ENCODE measurements at regions not wholly inside any gene's neighbourhood (a gene's known extent, or its start where the extent isn't known, plus 50 kb on each side); places are given as distances from the start of the nearest gene placed in this dataset.

DNA sequence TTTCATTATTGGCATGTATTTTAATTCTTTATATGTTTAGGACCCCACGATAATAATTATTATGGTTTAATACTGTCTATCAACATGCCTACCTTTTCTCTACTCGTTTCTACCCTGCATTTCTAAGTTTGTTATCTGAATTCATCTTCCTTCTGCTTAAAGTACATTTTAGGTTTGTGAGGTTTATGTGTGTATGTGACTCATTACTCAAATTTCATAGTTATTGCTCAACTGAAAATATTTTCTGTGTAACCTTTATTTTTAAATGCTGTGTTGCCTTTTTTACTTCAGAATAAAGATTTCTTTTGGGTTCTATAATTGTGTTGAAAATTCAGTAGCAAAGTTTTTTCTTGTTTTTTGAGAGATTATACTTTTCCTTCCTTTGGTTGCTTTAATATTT is 933.9 kb upstream of the LRRTM1 start:
- Mint-ChIP-seq H3K36me3 (no peaks in the 10 kb centered on the region), H3K4me3 (no peak overlapping the region), H3K27me3 (no peaks in the 10 kb centered on the region), H3K9me3 (no peaks in the 10 kb centered on the region), H3K4me1 (no peaks in the 10 kb centered on the region), H3K27ac (no peak overlapping the region)
- ATAC-seq (ENCODE audit: low read depth) (no peak), DNase-seq (no peak)
- POLR2A ChIA-PET: no interaction called here

DNA sequence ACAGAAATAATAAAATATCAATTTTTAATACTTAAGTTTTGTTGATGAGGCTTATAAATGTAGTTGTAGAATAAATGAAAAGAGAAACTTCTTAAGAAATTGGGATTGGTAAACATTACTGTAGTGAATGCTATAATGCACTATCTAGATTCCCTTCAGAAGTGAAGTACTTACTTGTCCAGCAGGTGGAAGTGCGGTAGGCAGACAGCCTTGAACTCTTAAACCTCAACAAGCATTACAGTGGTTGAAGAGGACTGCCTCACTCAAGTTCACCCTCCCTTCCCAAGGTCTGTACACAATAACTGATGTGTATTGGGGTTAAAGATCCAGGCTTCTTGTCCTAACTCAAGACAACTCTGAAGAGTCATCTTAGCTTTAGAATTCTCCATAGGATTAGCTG is 931.0 kb upstream of the LRRTM1 start:
- ATAC-seq (ENCODE audit: low read depth) (no peak), DNase-seq (no peak)
- Mint-ChIP-seq H3K4me1 (no peaks in the 10 kb centered on the region), H3K27me3 (no peaks in the 10 kb centered on the region), H3K4me3 (no peak overlapping the region), H3K9me3 (no peaks in the 10 kb centered on the region), H3K36me3 (no peaks in the 10 kb centered on the region), H3K27ac (no peak overlapping the region)
- POLR2A ChIA-PET: no interaction called here

DNA sequence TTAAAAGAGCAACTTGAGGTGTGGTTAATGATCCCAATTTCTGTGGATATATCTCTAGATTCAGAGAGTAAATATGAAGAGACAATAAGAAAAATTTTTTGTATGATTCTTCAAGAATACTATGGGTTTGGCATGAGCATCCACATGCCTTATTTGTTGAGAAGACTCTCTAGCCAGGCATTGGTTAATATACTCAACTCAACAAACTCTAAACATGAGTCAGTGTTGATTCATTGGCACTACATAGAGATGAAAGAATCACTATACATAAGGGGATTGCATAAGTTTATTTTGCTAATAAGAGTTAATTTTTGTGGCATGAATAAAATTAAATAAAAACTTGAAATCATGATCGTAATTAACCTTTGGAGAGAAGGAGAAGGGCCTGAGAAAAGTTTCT is 930.2 kb upstream of the LRRTM1 start:
- H3K9me3 Mint-ChIP-seq: no peaks in the 10 kb centered on the region
- no peaks in the 10 kb centered on the region for H3K27me3 Mint-ChIP-seq
- ATAC-seq (ENCODE audit: low read depth): no peak
- no peaks in the 10 kb centered on the region for H3K36me3 Mint-ChIP-seq
- no peak overlapping the region for H3K27ac Mint-ChIP-seq
- H3K4me1 Mint-ChIP-seq: no peaks in the 10 kb centered on the region
- DNase-seq: no peak
- POLR2A ChIA-PET: no interaction called here
- H3K4me3 Mint-ChIP-seq: no peak overlapping the region

DNA sequence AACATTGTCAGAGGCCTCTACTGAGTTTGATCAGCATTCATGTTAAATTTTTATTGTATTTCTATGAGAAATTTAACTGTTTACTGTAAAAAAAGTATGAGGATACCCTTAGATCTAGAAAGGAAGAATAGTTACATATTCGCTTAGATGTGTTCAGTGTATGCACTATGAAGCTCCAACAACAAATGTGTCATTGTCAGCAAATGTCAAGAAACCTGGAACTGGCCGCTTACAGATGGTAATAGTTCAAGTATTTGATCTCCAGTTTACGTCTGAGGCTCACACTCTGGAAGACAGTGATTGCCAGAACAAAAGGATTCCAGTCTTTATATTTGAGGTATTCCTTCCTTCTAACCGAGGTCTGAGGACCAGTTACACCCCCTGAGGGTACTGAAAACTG is 921.2 kb upstream of the LRRTM1 start:
- Mint-ChIP-seq H3K27me3 (no peaks in the 10 kb centered on the region), H3K36me3 (no peaks in the 10 kb centered on the region), H3K4me1 (no peaks in the 10 kb centered on the region), H3K27ac (no peak overlapping the region), H3K4me3 (no peak overlapping the region), H3K9me3 (peaks cover 2% of the 10 kb centered on the region)
- DNase-seq: no peak
- POLR2A ChIA-PET: no interaction called here
- no peak for ATAC-seq (ENCODE audit: low read depth)

DNA sequence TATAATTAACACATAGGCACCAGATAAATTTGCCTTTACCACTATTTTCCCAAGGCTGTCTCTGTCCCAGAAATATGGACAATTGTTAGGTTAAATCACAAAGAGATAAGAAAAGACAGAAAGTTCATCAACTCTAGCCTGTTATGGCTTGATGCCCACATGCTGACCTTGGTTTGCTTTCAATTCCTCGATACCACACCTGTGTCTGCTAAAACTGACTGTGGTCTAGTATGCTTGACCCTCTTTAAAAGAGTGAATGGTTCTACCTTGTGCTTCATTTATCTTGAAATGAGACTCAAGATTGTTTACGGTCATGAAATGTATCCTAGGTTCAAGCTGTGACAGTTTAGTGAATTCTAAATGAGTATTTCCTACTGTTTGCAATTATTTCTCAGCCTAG is 909.0 kb upstream of the LRRTM1 start:
- ATAC-seq (ENCODE audit: low read depth): no peak
- POLR2A ChIA-PET: no interaction called here
- H3K9me3 Mint-ChIP-seq: peaks cover 11% of the 10 kb centered on the region
- no peaks in the 10 kb centered on the region for H3K4me1 Mint-ChIP-seq
- no peak for DNase-seq
- H3K27me3 Mint-ChIP-seq: no peaks in the 10 kb centered on the region
- no peaks in the 10 kb centered on the region for H3K36me3 Mint-ChIP-seq
- H3K4me3 Mint-ChIP-seq: no peak overlapping the region
- no peak overlapping the region for H3K27ac Mint-ChIP-seq

DNA sequence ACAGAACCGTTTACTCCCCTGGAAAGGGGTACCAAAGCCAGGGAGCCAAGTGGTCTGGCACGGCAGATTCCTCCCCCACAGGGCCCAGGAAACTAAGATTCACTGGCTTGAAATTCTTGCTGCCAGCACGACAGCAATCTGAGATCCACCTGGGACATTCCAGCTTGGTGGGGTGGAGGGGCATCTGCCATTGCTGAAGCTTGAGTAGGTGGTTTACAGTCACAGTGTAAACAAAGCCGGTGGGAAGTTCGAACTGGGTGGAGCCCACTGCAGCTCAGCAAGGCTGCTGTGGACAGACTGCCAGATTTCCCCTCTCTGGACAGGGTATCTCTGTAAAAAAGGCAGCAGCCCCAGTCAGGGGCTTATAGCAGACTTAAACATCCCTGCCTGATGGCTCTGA is 901.7 kb upstream of the LRRTM1 start:
- H3K27ac Mint-ChIP-seq: no peak overlapping the region
- no peaks in the 10 kb centered on the region for H3K27me3 Mint-ChIP-seq
- POLR2A ChIA-PET: no interaction called here
- H3K9me3 Mint-ChIP-seq: peaks cover 12% of the 10 kb centered on the region
- no peak overlapping the region for H3K4me3 Mint-ChIP-seq
- no peaks in the 10 kb centered on the region for H3K4me1 Mint-ChIP-seq
- DNase-seq (no peak), ATAC-seq (ENCODE audit: low read depth) (no peak)
- no peaks in the 10 kb centered on the region for H3K36me3 Mint-ChIP-seq

DNA sequence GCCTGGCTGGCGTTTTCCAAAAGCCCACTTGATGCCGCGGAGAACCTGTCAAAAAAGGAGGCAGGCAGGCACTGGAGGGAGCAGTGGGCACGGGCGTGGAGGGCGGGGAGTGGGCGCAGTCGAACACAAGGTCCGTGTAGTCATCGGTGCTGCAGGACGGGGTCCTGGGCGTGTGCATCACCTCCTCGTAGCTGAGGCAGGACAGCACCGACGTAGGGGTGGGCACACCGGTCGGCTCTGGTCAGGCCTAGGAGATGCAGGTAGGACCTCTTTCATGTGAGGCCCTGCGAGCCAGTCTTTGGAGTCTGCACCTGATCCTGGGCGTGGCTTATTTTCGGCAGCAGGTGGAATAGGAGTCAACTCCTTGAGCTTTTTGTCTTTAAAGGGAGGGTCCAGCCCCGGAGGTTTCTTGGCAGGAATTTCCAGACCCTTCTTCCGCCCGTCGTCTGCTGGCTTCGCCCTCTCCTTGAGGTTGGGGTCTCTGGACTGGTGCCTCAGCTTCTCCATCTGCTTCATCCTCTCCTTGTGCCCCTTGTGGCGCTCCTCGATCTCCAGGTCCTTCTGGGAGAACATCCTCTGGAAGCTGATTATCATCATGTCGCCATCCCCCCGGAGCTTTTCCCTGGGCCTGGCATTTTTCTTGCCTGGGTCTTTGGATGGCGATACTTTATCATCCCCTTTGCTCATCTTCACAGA is 892.5 kb upstream of the LRRTM1 start:
- no peaks in the 10 kb centered on the region for H3K27me3 Mint-ChIP-seq
- no peaks in the 10 kb centered on the region for H3K36me3 Mint-ChIP-seq
- POLR2A ChIA-PET: no interaction called here
- H3K4me1 Mint-ChIP-seq: no peaks in the 10 kb centered on the region
- peaks cover under 1% of the 10 kb centered on the region for H3K9me3 Mint-ChIP-seq
- ATAC-seq (ENCODE audit: low read depth) (no peak), DNase-seq (no peak)
- no peak overlapping the region for H3K4me3 Mint-ChIP-seq
- H3K27ac Mint-ChIP-seq: no peak overlapping the region

DNA sequence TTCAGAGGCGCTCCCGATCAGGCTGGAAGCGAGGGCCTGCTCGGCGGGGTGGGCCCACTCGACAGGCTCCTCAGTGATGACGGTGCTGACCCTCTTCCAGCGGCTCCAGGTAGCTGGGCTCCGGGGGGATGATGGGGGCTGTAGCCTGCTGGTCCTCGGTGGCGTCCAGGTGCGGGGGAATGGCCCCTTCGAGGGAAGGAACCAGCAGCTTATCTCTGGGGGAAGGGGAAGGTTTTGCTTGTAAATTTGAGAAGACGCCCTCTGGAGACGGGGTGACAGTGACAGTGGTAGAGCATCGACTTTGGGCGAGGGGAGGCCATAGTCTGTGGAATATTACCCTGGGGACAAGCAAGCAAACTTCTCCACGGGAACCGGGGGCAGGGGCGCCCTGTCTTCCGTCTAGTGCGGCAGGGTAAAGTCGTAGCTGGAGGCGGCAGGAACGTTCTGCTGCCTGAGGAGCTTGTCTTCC is 891.9 kb upstream of the LRRTM1 start:
- no peak overlapping the region for H3K4me3 Mint-ChIP-seq
- DNase-seq (no peak), ATAC-seq (ENCODE audit: low read depth) (no peak)
- H3K27ac Mint-ChIP-seq: no peak overlapping the region
- no peaks in the 10 kb centered on the region for H3K36me3 Mint-ChIP-seq
- no peaks in the 10 kb centered on the region for H3K4me1 Mint-ChIP-seq
- peaks cover 2% of the 10 kb centered on the region for H3K9me3 Mint-ChIP-seq
- POLR2A ChIA-PET: no interaction called here
- H3K27me3 Mint-ChIP-seq: no peaks in the 10 kb centered on the region

DNA sequence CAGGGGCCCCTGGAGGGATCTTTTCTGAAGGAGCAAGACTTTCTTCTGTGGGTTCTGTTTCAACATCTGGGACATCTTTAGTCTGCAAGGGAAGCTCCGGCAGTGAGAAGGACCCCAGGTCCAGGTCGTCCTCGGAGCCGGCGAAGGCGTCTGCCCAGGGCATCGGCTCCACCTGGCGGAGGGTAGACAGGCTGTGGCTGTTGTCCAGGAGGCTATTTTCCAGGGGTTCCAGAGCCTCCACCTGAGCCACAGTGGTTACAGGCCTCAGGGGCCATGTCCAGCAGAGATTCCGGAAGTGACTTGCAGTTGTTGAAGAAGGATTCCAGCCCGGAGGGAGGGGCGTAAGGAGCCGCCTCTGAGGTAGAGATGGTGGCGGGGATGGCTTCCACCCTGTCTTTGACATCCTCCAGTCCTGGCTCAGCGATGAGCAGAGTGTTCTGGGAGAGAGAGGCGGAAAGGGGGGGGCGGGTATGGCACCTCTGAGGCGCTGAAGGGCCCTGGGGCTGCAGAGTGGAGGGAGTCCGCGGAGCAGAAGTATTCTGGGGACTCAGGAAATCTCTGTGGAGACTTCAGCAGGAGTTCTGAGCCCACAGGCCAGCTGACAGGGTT is 891.3 kb upstream of the LRRTM1 start:
- Mint-ChIP-seq H3K9me3 (peaks cover 2% of the 10 kb centered on the region), H3K4me3 (no peak overlapping the region), H3K36me3 (no peaks in the 10 kb centered on the region), H3K4me1 (no peaks in the 10 kb centered on the region), H3K27ac (no peak overlapping the region), H3K27me3 (no peaks in the 10 kb centered on the region)
- no peak for ATAC-seq (ENCODE audit: low read depth)
- POLR2A ChIA-PET: no interaction called here
- no peak for DNase-seq

DNA sequence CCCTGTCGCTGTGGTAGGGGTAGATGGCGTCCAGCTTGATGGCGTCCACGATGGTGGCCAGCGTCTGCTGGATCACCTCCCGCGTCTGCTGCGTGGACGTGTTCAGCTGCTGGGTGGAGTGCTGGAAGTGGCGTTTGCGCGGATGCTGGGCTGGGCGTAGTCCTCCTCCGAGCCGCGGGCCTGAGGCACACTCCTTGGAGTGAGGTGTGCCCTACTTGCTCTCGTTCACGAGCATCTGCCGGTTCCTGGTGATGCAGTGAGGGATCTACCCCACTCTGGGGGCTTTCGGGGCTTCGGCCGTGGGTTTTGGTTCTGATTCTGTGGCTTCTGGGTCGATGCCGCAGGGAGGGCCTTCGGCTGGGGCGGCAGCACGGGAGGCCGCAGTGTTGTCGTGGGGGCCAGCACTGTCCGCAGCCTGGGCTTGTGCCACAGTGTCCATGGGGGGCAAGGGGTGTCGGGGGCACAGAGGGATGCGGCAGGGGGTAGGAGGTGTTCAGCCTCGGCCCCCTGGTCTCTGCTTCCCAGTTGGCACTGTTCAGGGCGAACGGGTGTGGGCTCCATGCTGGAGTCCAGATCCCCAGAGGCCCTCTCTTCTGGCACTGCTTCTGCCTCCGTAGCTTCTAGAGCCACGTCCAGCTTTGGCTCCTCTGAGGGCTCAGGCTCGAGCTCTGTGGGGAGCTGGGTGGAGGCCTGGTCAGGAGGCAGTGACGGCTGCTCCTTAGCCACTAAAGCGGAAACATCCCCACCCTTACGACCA is 890.6 kb upstream of the LRRTM1 start:
- ATAC-seq (ENCODE audit: low read depth) (no peak), DNase-seq (no peak)
- POLR2A ChIA-PET: no interaction called here
- Mint-ChIP-seq H3K9me3 (peaks cover 4% of the 10 kb centered on the region), H3K36me3 (no peaks in the 10 kb centered on the region), H3K4me3 (no peak overlapping the region), H3K4me1 (no peaks in the 10 kb centered on the region), H3K27me3 (no peaks in the 10 kb centered on the region), H3K27ac (no peak overlapping the region)

DNA sequence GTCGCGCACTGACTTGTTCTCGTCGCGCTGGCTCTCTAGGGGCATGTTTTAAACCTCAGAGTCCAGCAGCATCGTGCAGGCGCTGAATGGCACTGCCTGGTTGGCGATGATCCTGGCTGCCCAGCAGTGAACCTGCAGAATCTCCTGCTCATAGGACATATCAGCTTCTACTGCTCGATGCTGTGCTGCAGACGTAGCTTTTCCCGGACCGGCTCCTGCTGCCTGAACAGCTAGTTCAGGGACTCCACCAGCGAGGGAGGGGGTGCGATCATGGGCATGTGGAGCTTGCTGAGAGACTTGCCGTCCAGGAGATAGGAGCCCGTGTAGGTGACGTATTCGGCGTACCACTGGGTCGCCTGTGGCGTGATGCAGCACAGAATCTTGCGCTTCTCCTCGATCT is 890.0 kb upstream of the LRRTM1 start:
- DNase-seq (no peak), ATAC-seq (ENCODE audit: low read depth) (no peak)
- H3K4me3 Mint-ChIP-seq: no peak overlapping the region
- H3K27me3 Mint-ChIP-seq: no peaks in the 10 kb centered on the region
- H3K27ac Mint-ChIP-seq: no peak overlapping the region
- H3K4me1 Mint-ChIP-seq: no peaks in the 10 kb centered on the region
- POLR2A ChIA-PET: no interaction called here
- no peaks in the 10 kb centered on the region for H3K36me3 Mint-ChIP-seq
- H3K9me3 Mint-ChIP-seq: peaks cover 4% of the 10 kb centered on the region

DNA sequence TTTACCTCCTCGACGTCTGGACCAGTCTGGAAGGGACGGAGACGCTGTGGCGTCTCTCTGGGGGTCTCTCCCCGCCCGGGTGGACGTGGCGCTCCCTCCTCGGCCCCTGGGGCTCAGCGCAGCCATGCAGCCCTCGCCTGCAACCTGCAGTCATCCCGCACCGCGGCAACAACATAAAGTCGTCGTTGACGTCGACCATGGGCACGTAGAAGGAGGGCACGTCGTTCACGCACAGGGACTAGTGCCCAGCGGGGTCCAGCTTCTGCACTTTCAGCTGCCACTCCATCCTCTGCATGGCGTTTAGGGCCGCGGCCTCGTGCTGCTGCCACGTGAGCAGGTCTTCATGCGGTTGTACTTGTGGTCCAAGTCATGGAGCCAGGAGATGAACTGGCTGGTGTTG is 889.6 kb upstream of the LRRTM1 start:
- ATAC-seq (ENCODE audit: low read depth) (no peak), DNase-seq (no peak)
- H3K27ac Mint-ChIP-seq: no peak overlapping the region
- POLR2A ChIA-PET: no interaction called here
- peaks cover 4% of the 10 kb centered on the region for H3K9me3 Mint-ChIP-seq
- no peaks in the 10 kb centered on the region for H3K36me3 Mint-ChIP-seq
- H3K4me3 Mint-ChIP-seq: no peak overlapping the region
- H3K4me1 Mint-ChIP-seq: no peaks in the 10 kb centered on the region
- H3K27me3 Mint-ChIP-seq: no peaks in the 10 kb centered on the region

DNA sequence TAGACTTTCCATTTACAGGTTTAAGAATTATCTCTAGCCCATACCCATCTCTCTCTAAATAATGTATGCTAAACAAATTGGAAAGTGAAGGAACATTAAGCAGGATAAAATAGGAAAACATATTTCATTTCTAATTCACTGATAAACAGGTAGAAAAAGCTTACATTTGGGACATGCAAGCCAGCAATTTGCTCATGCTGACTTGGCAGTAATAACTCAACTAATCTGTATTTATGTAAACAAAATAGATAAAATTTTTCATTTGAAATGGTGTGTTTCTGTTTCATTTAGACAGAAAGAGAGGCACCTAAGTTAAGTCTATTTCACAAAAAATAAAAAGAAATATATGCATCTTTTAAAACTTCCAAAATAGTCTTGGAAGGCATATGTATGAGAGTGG is 877.3 kb upstream of the LRRTM1 start:
- POLR2A ChIA-PET: no interaction called here
- no peaks in the 10 kb centered on the region for H3K9me3 Mint-ChIP-seq
- no peak overlapping the region for H3K27ac Mint-ChIP-seq
- no peak overlapping the region for H3K4me3 Mint-ChIP-seq
- no peaks in the 10 kb centered on the region for H3K36me3 Mint-ChIP-seq
- H3K4me1 Mint-ChIP-seq: no peaks in the 10 kb centered on the region
- ATAC-seq (ENCODE audit: low read depth) (no peak), DNase-seq (no peak)
- no peaks in the 10 kb centered on the region for H3K27me3 Mint-ChIP-seq

DNA sequence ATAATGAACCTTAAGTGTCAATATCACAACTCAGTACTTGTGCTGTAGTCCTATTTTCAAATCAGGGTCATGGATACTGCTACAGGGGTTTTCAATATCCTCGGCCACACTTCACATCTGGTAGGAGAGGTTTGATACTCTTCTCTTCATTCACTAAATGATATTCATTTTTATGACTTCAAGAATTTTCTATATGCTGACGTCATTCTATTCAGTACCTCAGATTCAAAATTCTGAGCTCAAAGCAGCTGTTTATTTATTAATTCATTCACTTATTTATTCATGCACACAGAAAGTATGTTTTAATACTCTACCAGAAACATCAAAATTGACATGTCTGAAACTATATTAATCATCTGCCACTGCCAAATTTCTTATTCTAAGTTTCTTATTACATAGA is 866.9 kb upstream of the LRRTM1 start:
- Mint-ChIP-seq H3K36me3 (no peaks in the 10 kb centered on the region), H3K4me1 (no peaks in the 10 kb centered on the region), H3K27ac (no peak overlapping the region), H3K27me3 (no peaks in the 10 kb centered on the region), H3K4me3 (no peak overlapping the region), H3K9me3 (peaks cover 5% of the 10 kb centered on the region)
- ATAC-seq (ENCODE audit: low read depth) (no peak), DNase-seq (no peak)
- POLR2A ChIA-PET: no interaction called here

Measured in activated naive CD8-positive, alpha-beta T cell treated with anti-CD3 and anti-CD28 coated beads, Interleukin-2, amount 10 ng/mL, durations not matched to agents 7 days and 5 days (primary cell).